HG02973 (cell line): ENCODE measurements at regions not wholly inside any gene's neighbourhood (a gene's known extent, or its start where the extent isn't known, plus 50 kb on each side); places are given as distances from the start of the nearest gene placed in this dataset.

ENCODE experiments used
- ATAC-seq: cut with Tn5 transposase; IDR thresholded peaks from one replicate; pipeline ENCODE4 v1.9.1; 2021; ENCODE audit warnings: moderate library complexity; ENCODE audit not compliant: unreplicated experiment

DNA sequence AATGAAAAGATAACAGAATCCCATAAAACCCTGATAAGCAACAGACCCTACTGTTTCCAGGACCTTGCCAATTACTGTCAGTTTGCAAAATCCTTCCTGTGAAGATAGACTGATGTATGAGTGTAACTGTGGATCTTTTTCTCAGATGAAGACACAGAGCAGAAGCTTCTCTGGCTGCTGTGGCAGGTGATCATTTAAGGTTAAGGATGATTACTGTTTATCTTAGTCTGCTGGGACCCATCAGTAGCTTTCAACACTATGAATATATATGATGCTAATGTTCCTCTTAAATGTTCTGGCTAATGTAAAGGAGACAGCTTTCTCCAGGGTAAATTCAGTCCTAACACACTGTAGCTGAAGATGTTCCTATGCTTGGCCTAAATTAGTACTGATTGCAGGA is 56.0 kb upstream of the CTTNBP2 start:
- ATAC-seq, result no peak

DNA sequence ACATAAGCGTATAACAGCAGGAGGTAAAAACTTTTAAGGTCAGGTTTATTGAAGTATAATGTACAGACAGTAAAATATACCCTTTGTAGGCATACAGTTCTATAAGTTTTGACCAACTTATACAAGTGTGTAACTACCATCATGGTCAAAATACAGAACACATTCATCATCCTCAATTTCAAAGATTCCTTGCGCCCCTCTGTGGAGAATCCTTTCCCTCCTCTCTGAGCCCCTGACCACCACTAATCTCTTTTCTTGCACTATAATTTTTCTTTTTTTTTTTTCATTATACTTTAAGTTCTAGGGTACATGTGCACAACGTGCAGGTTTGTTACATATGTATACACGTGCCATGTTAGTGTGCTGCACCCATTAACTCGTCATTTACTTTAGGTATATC is 58.1 kb upstream of the CTTNBP2 start:
- ATAC-seq, result no peak

DNA sequence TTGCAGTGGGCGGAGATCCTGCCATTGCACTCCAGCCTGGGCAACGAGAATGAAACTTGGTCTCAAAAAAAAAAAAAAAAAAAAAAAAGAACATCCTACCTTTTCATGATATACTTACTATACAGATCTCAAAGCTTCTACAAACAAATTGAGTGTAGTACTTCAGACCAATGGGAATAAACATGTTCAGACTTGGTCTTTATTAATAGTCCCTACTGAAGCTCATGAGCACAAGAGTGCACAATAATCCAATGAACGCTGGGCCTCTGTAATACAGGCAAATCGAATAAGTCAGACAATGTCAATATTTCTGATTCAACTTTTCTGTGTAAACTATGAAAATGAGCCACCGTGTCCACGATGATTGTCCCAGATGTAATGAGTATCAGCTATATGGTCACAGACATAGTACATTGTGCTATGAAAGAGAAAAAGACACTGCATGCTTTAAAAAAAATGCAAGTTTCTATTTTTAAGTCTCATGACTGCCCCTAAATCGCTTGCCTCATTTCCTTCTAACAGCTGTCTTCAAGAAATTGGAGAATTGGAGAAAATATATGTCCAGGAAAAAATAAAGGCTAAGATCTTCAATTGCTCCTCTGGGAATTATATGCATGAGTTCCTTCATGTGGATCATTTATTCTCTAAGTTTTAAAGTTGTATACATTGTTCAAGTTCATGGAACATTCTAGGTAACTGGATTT is 64.0 kb upstream of the CTTNBP2 start:
- no peak for ATAC-seq

DNA sequence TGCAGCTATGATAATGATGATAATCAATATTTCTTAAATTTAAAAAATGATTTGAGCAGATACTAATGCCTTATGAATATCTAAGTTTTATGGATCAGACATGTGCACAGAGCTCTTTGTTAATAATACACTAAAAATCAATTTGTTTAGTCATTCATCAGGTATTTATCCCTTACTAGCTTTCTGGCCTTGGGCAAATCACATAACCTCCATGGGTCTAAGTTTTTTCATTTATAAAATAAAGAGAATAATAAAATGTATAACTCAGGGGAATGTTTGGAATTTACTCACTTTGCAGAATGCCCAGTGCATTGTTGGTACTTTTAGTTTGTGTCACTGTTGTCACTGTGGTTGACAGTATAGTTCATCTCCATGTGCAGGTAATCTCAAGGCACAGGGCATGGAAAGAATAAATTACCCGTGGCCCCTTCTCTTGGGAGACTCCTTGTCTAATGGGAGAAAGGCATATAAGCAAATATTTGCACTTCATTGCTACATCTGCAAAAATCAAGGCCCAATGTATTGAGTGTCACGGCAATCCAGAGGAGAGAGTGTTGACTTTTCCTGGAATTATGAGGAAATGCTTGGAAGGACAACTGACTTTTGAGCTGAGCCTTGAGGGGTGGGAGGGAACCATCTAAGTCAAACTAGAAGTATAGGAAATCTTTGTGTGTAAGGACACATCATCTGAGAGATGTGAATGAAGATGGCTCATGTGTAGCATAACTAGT is 64.7 kb upstream of the CTTNBP2 start:
- no peak for ATAC-seq

DNA sequence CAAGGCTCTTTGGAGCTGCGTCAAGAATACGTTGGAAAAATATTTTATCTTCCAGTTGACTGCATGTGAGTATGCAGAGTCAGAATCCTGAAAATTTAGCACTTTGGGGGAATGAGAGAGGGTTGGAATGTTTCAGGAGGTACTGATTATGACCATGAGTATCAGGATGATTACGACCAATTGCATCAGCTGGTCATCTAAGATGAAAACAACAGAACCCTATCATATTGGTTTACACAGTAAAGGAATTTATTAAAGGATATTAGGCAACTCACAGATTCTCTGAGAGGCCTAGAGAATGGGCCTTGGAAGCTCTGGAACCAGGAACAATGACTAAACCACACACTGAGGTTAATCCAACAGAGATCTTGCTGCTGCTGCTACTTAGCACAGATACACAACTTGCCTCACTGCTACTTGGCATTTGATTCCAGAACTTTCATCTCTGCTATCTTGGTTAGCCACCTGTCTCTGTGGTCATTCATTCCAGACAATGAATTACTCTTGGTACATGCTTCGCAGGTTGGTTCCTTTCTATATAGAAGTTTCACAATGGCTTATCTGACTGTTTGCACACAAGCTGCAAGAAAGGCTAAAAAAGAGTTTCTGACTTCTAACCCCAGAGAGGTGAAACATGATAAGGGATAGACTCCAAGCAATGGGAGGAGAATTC is 68.0 kb upstream of the CTTNBP2 start:
- no peak for ATAC-seq

DNA sequence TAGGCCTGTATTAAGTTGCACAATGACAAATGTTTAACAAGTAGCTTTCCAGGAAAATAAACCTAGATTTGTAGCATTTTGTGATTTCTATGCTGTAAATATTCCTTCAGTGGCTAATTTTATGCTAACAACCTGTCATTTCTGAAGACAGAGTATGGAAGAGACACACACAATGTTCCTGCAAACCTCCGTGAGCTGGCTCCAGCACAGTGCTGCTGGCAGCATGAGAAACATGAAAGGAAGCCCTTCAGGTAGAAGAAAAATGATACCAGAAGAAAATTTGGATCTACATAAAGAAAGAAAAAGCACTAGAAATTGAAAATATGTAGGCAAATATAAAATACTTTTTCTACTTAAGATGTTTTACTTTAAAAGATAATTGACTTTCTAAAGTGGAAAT is 69.5 kb upstream of the CTTNBP2 start:
- no peak for ATAC-seq

DNA sequence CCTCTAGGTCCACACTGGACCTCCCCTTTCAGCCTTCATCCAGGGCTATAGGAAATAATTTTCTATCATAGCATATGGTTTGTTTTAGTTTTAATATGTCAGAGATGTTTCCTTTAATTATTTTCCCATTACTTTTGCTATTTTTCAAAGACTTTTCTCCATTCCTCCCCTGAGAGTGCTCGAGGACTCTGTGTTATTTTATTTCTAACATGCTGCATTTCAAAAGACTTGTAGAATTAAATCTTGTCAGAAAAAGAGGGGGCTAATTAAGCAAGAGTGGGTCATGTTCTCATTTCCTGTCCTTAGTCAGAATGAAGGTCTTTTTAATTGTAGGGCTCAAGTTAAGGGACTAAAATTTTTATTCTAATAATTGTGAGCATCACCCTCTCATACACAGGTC is 71.6 kb upstream of the CTTNBP2 start:
- no peak for ATAC-seq

DNA sequence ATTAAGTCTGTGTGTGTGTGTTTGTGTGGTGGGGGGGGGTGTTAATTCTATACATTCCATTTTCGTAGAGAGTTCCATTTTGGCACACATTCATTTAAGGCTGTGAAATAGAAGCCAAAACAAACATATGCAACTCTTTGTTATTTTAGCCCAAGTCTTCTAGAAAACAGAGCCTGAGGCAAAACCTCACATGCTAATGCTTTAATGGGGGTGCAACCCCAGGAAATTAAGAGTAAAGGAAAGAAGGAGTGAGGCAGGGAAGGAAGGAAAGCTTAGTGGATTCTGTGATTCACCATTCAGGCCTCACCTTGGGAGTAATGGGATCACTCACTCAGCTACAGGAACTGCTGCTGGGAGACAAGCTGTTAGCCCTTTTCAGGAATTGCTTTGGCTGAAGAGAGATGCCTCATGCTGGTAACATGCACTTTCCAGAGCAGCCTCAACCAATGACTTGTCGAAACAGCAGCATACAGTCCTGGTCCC is 73.0 kb upstream of the CTTNBP2 start:
- ATAC-seq, result no peak

DNA sequence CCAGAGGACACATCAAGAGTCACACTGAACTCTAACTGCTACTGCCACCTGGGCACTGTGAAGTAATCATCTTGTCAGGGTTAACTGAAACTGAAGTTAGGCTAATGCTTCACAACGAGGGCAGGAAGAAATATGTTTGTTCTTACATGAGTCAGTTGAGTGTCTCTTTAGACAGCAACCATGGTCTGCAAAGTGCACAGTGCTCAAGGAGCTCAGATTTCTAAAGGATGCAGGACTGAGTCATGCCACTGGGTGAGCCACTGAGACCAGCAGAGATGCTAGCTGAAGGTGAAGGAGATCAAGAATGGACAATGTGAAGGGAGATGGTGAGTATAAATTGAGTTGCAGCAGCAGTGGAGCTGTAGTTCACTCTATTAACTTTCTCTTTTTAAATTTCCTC is 76.0 kb upstream of the CTTNBP2 start:
- no peak for ATAC-seq

DNA sequence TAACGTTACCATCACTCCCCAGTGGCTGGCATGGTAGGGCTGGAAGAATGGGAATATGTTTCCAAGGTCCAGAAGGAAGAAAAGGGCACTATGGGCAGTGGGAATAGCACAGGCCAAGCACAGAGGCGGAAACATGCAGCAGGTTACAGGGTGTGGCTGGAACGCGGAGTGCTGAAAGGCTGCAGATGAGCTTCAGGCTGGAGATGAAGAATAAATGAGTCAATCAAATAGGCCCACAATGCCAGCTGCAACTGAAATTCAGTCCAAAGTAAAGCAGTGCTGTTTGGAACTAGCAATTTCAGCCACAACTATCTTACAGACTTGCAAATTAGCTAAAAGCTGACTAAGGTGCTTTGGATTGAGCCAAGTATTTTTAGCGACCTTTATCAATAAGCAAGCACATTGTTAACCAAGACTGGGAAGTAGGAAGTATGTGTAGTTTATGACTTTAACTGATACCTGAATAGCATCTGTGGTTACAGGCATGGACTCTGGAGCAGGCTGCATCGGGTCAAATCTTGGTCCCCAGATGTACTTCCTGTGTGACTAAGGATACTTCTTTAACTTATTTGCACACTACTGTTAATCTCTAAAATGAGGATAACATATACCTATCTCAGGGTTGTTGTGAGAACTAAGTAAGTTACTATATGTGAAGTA is 77.5 kb upstream of the CTTNBP2 start:
- no peak for ATAC-seq

DNA sequence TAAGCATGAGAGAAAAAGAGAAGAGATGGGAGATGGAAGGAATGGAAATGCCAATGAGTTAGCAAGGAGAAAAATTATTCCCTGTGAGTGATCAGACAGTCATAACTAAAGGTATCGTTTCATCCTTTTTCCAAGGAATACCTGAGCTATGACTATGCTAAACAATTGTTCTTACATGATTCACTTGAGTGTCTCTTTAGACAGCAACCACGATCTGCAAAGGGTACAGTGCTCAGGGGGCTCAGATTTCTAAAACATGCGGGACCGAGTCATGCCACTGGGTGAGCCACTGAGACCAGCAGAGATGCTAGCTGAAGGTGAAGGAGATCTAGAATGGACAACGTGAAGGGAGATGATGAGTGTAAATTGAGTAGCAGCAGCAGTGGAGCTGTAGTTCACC is 78.0 kb upstream of the CTTNBP2 start:
- ATAC-seq, result no peak

DNA sequence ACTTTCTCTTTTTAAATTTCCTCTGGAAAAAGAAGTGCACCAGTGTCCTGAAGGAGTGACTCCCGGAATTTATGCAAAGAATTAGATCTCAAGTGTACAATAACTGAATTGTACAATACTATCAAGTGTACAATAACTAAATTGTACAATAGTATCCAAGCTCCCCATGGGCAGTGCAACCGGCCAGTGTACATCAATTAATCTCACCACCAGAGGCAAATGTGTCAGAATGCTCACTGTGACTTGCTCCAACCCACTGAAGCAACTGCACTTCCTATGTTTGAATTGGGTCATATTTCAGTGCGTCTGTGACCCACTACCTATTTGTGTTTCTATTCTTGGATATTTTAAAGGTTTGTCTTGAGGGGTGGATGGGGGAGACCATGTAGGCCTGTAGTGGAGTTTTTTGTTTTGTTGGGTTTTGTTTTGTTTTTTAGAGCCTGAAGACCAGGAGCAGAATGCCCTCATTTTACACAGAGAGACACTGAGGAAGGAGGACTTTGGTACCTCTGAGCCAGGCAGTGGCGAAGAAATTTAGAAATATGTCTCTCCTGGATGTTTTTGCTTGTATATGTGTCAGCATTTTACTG is 78.5 kb upstream of the CTTNBP2 start:
- no peak for ATAC-seq

DNA sequence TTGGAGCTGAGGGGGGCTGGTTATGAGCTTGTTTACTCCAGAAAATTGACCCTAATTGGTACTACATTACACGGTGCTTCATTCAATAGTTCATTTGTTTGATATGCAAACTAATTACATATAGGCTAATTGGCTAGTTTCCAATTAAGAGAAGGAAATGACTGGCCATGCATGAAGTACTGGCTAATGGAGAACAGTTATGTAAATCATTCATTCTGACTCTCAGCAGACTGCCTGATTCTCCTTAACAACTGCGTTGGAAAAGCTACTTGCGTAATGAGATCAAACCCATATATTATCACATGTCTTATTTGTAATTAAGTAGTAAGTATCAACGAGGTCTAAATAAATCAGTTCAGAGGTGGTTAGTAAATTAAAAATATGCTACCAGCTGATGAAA is 81.8 kb upstream of the CTTNBP2 start:
- no peak for ATAC-seq

DNA sequence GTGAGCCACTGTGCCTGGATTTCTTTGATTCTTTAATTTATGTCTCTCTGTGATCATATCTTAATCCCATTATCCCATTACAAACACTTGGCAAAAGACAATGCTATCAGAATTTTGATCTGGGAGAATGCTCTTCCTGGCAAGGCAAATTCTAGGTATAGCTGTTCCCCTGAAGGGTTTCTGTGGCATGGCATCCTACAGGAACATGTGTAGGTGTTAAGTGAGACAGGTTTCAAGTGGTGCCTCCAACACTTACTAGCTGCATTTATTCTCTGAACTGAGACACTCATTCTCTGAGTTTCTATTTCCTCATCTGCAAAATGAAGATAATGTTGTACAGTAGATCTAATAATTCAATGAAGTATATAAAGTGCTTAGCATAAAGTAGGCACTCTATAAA is 87.1 kb upstream of the CTTNBP2 start:
- ATAC-seq, result no peak

DNA sequence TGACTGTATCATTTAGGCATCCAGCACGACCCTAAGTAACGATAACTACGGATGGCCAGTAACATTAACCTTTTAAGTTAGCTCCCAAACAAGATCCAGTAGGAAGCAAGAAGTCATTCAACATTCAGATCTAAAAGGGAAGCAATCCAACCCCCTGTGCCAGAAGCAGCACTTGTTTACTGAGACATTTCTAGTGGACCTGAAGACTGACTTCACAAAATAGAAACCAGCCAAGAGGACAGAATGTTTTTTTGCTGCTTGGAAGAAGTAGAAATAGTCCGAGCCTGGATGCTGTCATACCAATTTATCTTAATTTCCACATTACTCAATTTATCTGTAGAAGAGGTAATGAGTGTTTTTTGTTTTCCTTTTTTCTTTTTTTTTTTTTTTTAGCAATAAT is 88.0 kb upstream of the CTTNBP2 start:
- no peak for ATAC-seq

DNA sequence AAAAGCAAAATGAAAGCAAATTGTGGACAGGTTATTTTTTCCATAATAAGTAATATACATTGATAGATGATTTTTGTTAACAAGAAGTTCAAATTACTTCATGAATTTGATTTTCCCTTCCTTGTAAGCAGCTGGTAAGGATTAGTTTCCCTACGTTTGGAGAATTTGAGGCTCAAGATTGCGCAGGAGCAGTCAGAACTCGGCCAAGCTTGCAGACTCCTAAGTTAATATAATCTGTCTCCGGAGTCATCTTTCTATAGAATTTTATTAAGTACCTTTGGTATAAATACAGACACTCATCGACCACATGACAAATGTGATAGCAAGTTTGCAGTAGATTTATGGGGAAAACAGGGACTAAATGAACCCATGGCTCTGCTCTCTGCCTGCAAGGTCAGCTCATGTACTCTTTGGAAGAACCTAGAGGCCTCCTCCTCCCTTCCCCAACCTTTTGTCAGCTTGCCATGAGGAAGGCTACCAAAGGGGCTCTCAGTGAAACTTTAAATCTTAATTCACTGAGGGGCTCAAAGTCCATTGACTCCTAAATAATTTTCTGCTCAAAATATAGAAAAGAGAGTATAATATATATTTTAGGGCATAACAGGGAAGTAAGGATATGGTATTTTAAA is 89.2 kb upstream of the CTTNBP2 start:
- ATAC-seq, result no peak

DNA sequence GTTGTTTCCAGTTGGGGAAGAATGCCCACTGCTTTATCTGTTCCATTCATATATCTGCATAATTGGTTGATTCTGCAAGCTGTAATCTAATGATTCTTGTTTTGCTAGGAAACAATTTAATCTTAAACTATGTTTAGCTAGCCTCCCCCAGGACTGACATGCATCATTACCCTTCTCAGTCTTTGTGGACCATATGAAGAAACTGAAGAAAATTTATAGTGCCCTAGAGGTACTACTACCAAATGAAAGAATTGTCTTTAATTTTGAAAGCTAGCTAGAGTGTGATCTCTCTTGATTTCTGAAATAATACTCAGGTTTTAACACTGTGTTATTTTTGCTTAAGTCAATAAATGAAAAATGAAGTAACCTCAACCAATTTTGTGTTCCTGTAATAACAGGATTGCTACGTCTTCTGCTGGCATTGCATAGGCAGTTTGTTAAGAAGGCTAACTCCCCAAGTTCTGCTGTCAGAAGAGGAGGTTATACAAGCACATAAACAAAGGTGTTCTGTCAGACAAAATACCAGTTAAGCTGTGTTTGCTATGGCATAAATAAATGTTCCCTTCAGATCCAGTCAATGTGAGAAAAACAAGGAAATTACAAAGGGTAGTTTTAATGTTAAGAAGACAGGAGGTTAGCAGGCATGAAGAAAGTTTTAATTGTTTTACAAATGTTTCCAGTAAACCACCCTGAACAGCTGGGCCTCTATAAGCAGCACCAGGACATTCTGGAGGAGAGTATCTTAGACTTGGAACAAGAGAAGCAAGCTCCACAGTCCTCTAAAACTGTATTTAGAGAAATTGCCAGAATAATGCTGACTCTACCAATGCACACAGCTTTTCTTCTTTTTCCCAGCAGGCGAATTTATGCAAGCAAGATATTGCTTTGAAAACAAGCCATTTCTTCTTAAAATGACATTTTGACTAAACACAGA is 90.3 kb upstream of the CTTNBP2 start:
- ATAC-seq, result no peak

DNA sequence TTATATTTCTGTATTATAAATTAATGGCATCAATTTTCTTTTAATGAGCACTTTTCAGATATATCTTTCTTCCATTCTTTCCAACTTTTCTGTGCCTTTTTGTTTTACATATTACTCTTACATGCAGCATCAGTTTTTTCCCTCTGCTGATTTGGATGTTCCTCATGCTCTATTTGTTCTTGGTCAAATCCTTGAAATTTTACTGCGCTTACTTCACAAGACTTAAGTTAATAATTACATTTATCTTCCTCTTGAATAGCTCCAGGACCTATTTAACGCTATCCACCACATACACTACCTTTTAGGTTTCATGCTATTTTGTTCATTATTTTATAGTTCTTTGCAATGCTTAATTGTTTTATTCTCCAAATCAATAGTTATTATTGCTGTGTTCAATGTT is 97.6 kb upstream of the CTTNBP2 start:
- no peak for ATAC-seq

DNA sequence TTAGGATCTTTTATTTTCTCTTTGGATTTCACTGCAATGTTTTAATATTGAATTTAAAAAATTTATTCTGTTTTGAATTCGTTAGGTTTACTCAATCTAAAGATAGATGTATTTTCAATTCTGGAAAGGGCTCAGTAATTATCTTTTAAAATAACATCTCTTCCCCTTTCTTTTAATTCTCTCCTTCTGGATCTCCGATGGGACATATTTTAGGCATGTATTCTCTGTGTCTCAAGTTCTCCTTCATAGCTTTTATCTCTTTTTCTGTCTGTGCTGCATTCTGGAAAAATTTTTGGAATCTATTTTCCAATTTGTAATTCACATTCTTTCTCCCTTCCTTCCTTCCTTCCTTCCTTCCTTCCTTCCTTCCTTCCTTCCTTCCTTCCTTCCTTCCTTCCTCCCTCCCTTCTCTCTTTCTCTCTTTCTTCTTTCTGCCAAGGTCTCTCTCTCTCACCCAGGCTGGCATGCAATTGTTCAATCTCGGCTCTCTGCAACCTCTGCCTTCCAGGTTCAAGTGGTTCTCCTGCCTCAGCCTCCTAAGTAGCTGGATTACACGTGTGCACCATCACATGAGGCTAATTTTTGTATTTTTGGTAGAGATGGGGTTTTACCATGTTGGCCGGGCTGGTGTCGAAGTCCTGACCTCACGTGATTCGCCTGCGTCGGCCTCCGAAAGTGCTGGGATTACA is 98.5 kb upstream of the CTTNBP2 start:
- ATAC-seq, result no peak
